H1 (cell line): ENCODE measurements at regions not wholly inside any gene's neighbourhood (a gene's known extent, or its start where the extent isn't known, plus 50 kb on each side); places are given as distances from the start of the nearest gene placed in this dataset.

Experiments
- CTCF ChIA-PET: fragments of 300-600 bp; sonication (Branson Sonifier 250); formaldehyde crosslinking; loops from one replicate; lab custom pipeline; 2021; ENCODE audit not compliant: partially characterized antibody; lab: Charles Lee
- POLR2A ChIA-PET: fragments of 300-600 bp; sonication (Branson Sonifier 250); formaldehyde crosslinking; loops from one replicate; lab custom pipeline; 2021; ENCODE audit warnings: inconsistent platforms; ENCODE audit not compliant: partially characterized antibody; lab: Charles Lee
- DNase-seq, 2 experiments: peaks; one replicate each; pipeline versions ENCODE4 v3.0.0 to v3.0.0-alpha.2; 2010 to 2022; ENCODE audit warnings: low spot score in 2 of 2, low read depth in 1 of 2, mixed read lengths in 1 of 2
- FAIRE-seq: peaks from 2 replicates; lab custom pipeline; 2011; peaks lifted over from hg19 to GRCh38; lab: Jason Lieb, UNC
- H2AFZ ChIP-seq: 2 replicates; pipeline ENCODE4 v1.8.1; 2012; ENCODE audit warnings: low read length, inconsistent platforms
- H2AK5ac ChIP-seq: 2 replicates; pipeline ENCODE4 v1.6.1; 2013; ENCODE audit warnings: low read depth, low read length
- H2BK120ac ChIP-seq: replicated peaks from 2 replicates; pipeline ENCODE3; 2013; ENCODE audit warnings: low read depth, low read length, inconsistent platforms
- H2BK12ac ChIP-seq: 2 replicates; pipeline ENCODE4 v1.6.1; 2013; ENCODE audit warnings: low read depth, low read length
- H2BK15ac ChIP-seq: 2 replicates; pipeline ENCODE4 v1.6.1; 2013; ENCODE audit warnings: low read length
- H2BK20ac ChIP-seq: 2 replicates; pipeline ENCODE4 v1.6.1; 2013; ENCODE audit warnings: low read length
- H2BK5ac ChIP-seq: 2 replicates; pipeline ENCODE4 v1.6.1; 2013; ENCODE audit warnings: low read depth, low read length
- H3K14ac ChIP-seq: 2 replicates; pipeline ENCODE4 v1.6.1; 2013; ENCODE audit warnings: inconsistent platforms; ENCODE audit not compliant: insufficient read length
- H3K18ac ChIP-seq: 2 replicates; pipeline ENCODE4 v1.6.1; 2013; ENCODE audit warnings: low read length; ENCODE audit errors: extremely low read depth
- H3K23ac ChIP-seq: 2 replicates; pipeline ENCODE4 v1.6.1; 2013; ENCODE audit warnings: inconsistent platforms; ENCODE audit not compliant: insufficient read length
- H3K23me2 ChIP-seq: 2 replicates; pipeline ENCODE4 v1.6.1; 2013; ENCODE audit warnings: low read depth, low read length
- H3K27ac ChIP-seq: 2 replicates; pipeline ENCODE4 v1.6.1; 2011; ENCODE audit warnings: low read depth, low read length, inconsistent platforms
- H3K27me3 ChIP-seq, 4 experiments: replicated peaks in 1 of 4; 1 replicate in 1 of 4; 2 replicates in 3 of 4; pipeline versions ENCODE4 v1.6.1 to v1.8.1; 2011 to 2013; ENCODE audit warnings: low read length in 3 of 4, mild to moderate bottlenecking in 3 of 4, inconsistent platforms in 2 of 4, mixed read lengths in 2 of 4, moderate library complexity in 1 of 4; ENCODE audit not compliant: control insufficient read depth in 3 of 4, insufficient read depth in 3 of 4; ENCODE audit errors: extremely low read depth in 1 of 4
- H3K36me3 ChIP-seq, 4 experiments: 2 replicates each; pipeline versions ENCODE4 v1.6.1 to v1.8.1; 2011 to 2013; ENCODE audit warnings: mild to moderate bottlenecking in 4 of 4, low read length in 3 of 4, moderate library complexity in 2 of 4, control low read depth in 1 of 4, inconsistent platforms in 1 of 4; ENCODE audit not compliant: insufficient read depth in 4 of 4, control insufficient read depth in 2 of 4
- H3K4ac ChIP-seq: replicated peaks from 2 replicates; pipeline ENCODE3; 2013; ENCODE audit warnings: low read length, low read depth, mixed read lengths, inconsistent platforms; ENCODE audit not compliant: insufficient read length
- H3K4me1 ChIP-seq, 4 experiments: replicated peaks in 1 of 4; 1 replicate in 1 of 4; 2 replicates in 3 of 4; pipeline versions ENCODE4 v1.6.1 to v1.8.1; 2011 to 2013; ENCODE audit warnings: low read length in 3 of 4, inconsistent platforms in 2 of 4, mixed read lengths in 1 of 4; ENCODE audit not compliant: insufficient read depth in 4 of 4, control insufficient read depth in 3 of 4
- H3K4me2 ChIP-seq, 2 experiments: 2 replicates each; pipeline versions ENCODE4 v1.6.1 to v1.8.1; 2011 to 2013; ENCODE audit warnings: low read depth in 2 of 2, low read length in 2 of 2, control low read depth in 1 of 2, inconsistent platforms in 1 of 2, mild to moderate bottlenecking in 1 of 2; ENCODE audit not compliant: insufficient read depth in 1 of 2
- H3K4me3 ChIP-seq, 4 experiments: fragments of 200-600, 300-600 bp in 1 of 4; sonication (generic), shearing (Covaris generic), sonication (Bioruptor Twin) in 1 of 4; 2 replicates each; pipeline versions ENCODE4 v1.5.1 to v1.8.1; 2011 to 2016; ENCODE audit warnings: low read length in 4 of 4, low read depth in 3 of 4, control low read depth in 2 of 4, inconsistent platforms in 2 of 4, mild to moderate bottlenecking in 2 of 4, mixed read lengths in 1 of 4, moderate library complexity in 1 of 4; ENCODE audit not compliant: insufficient read depth in 2 of 4; ENCODE audit errors: extremely low read depth in 1 of 4
- H3K56ac ChIP-seq: replicated peaks from 2 replicates; pipeline ENCODE3; 2013; ENCODE audit warnings: low read depth, mild to moderate bottlenecking, mixed read lengths, low read length, inconsistent platforms; ENCODE audit not compliant: insufficient read length
- H3K79me1 ChIP-seq: 2 replicates; pipeline ENCODE4 v1.6.1; 2013; ENCODE audit warnings: low read depth, low read length, control low read depth
- H3K79me2 ChIP-seq, 2 experiments: 2 replicates each; pipeline versions ENCODE4 v1.6.1 to v1.8.1; 2012 to 2013; ENCODE audit warnings: low read length in 2 of 2, mild to moderate bottlenecking in 2 of 2, inconsistent platforms in 1 of 2; ENCODE audit not compliant: insufficient read depth in 2 of 2, control insufficient read depth in 1 of 2
- H3K9ac ChIP-seq, 4 experiments: replicated peaks in 1 of 4; 1 replicate in 1 of 4; 2 replicates in 3 of 4; pipeline versions ENCODE4 v1.6.1 to v1.8.1; 2011 to 2013; ENCODE audit warnings: low read depth in 3 of 4, low read length in 3 of 4, control low read depth in 2 of 4, mild to moderate bottlenecking in 2 of 4, moderate library complexity in 2 of 4, inconsistent platforms in 1 of 4; ENCODE audit errors: extremely low read depth in 1 of 4
- H3K9me3 ChIP-seq, 2 experiments: 2 replicates each; pipeline versions ENCODE4 v1.6.1 to v1.8.1; 2012 to 2013; ENCODE audit warnings: mild to moderate bottlenecking in 2 of 2, moderate library complexity in 2 of 2, control low read depth in 1 of 2, inconsistent platforms in 1 of 2, low read depth in 1 of 2, low read length in 1 of 2, mixed read lengths in 1 of 2; ENCODE audit not compliant: insufficient read depth in 2 of 2
- H4K20me1 ChIP-seq, 2 experiments: replicated peaks in 1 of 2; 2 replicates each; pipeline versions ENCODE3 to v1.8.1; 2011 to 2013; ENCODE audit warnings: inconsistent platforms in 2 of 2, low read length in 2 of 2, mild to moderate bottlenecking in 1 of 2; ENCODE audit not compliant: insufficient read depth in 2 of 2, control insufficient read depth in 1 of 2
- H4K5ac ChIP-seq: 2 replicates; pipeline ENCODE4 v1.6.1; 2013; ENCODE audit warnings: low read length, low read depth, mixed read lengths, inconsistent platforms; ENCODE audit not compliant: insufficient read length
- H4K8ac ChIP-seq: 2 replicates; pipeline ENCODE4 v1.8.0; 2013; ENCODE audit warnings: mild to moderate bottlenecking, moderate library complexity, low read length, inconsistent platforms; ENCODE audit not compliant: insufficient read depth; ENCODE audit errors: extremely low read depth
- H4K91ac ChIP-seq: replicated peaks from 2 replicates; pipeline ENCODE3; 2013; ENCODE audit warnings: low read length, mixed read lengths, inconsistent platforms; ENCODE audit not compliant: insufficient read length
- GABPA ChIP-seq: IDR thresholded peaks from 2 replicates; pipeline ENCODE4 v1.6.1; 2011; ENCODE audit warnings: mild to moderate bottlenecking, low read length, moderate library complexity, borderline replicate concordance; ENCODE audit not compliant: insufficient read depth
- RBBP5 ChIP-seq: IDR thresholded peaks from 2 replicates; pipeline ENCODE4 v1.7.1; 2012; ENCODE audit warnings: low read depth, mild to moderate bottlenecking, inconsistent platforms, low read length, moderate library complexity, borderline replicate concordance
- WGBS, 2 experiments: shearing (Covaris generic) in 1 of 2; methylation state at CpG; one replicate each; pipeline versions ENCODE4 v1.1.6 to v1.1.7; 2013 to 2015; ENCODE audit warnings: low lambda C conversion rate in 2 of 2, mixed read lengths in 2 of 2, inconsistent platforms in 1 of 2, low coverage in 1 of 2, missing lambda C conversion rate in 1 of 2; ENCODE audit not compliant: insufficient replicate concordance in 2 of 2, insufficient coverage in 1 of 2, insufficient read length in 1 of 2; ENCODE audit errors: extremely low coverage in 1 of 2, missing lambda C conversion rate in 1 of 2; 5-methylcytosine and 5-hydroxymethylcytosine counted together

- TF ChIP-seq RBBP5 (no peak), GABPA (no peak)
- DNase-seq: no peak
- no peaks in the 10 kb centered on the region for H3K23me2 ChIP-seq
- no peak overlapping the region for H3K27ac ChIP-seq
- H3K36me3 ChIP-seq: no peaks in the 10 kb centered on the region
- no peak overlapping the region for H2AFZ ChIP-seq
- no peaks in the 10 kb centered on the region for H3K9me3 ChIP-seq
- no peak overlapping the region for H2BK120ac ChIP-seq
- no peaks in the 10 kb centered on the region for H3K79me2 ChIP-seq
- no peak for FAIRE-seq
- H3K9ac ChIP-seq: no peak overlapping the region
- no peak overlapping the region for H3K4me2 ChIP-seq
- no peak overlapping the region for H2BK20ac ChIP-seq
- no peak overlapping the region for H3K4ac ChIP-seq
- whole genome bisulfite sequencing, 2 experiments: no CpG with 5 or more reads among the region's 2 CpGs
- H2BK5ac ChIP-seq: no peak overlapping the region
- no peaks in the 10 kb centered on the region for H3K79me1 ChIP-seq
- no peaks in the 10 kb centered on the region for H4K20me1 ChIP-seq
- no peak overlapping the region for H3K23ac ChIP-seq
- H2BK15ac ChIP-seq: no peak overlapping the region
- H4K91ac ChIP-seq: no peak overlapping the region
- H4K5ac ChIP-seq: no peak overlapping the region
- no peak overlapping the region for H3K18ac ChIP-seq
- no peaks in the 10 kb centered on the region for H3K4me1 ChIP-seq
- H2AK5ac ChIP-seq: no peak overlapping the region
- no peak overlapping the region for H2BK12ac ChIP-seq
- no peak overlapping the region for H3K14ac ChIP-seq
- no peaks in the 10 kb centered on the region for H3K27me3 ChIP-seq
- H3K4me3 ChIP-seq: no peak overlapping the region
- H4K8ac ChIP-seq: no peak overlapping the region
- ChIA-PET POLR2A (no interaction called here), CTCF (no interaction called here)
- no peak overlapping the region for H3K56ac ChIP-seq
These were observed 884.2 kb downstream of the GLUD2 start for GRCh38 chrX:121931567-121931966.
